ENCODE measurements at regions not wholly inside any gene's neighbourhood (a gene's known extent, or its start where the extent isn't known, plus 50 kb on each side); places are given as distances from the start of the nearest gene placed in this dataset.

DNA sequence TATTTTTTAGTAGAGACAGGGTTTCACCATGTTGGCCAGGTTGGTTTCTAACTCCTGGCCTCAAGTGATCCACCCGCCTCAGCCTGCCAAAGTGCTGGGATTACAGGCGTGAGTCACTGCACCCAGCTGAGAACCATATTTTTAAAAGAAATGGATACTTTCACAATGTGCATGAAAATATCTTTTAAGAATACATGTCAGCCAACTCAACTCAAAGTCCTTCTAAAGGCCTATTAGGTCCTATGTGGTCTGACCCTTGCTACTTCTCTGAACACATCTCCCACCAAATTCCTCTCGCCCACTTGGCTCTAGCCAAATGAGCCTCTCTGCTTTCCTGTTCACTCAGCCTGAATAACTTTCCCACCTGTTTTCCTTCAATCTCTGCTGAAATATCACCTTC lies 119.6 kb downstream of the MTX2 start:
- DNase-seq (ENCODE audit: extremely low read depth in 1 of 2, low read depth in 1 of 2) = no peak

DNA sequence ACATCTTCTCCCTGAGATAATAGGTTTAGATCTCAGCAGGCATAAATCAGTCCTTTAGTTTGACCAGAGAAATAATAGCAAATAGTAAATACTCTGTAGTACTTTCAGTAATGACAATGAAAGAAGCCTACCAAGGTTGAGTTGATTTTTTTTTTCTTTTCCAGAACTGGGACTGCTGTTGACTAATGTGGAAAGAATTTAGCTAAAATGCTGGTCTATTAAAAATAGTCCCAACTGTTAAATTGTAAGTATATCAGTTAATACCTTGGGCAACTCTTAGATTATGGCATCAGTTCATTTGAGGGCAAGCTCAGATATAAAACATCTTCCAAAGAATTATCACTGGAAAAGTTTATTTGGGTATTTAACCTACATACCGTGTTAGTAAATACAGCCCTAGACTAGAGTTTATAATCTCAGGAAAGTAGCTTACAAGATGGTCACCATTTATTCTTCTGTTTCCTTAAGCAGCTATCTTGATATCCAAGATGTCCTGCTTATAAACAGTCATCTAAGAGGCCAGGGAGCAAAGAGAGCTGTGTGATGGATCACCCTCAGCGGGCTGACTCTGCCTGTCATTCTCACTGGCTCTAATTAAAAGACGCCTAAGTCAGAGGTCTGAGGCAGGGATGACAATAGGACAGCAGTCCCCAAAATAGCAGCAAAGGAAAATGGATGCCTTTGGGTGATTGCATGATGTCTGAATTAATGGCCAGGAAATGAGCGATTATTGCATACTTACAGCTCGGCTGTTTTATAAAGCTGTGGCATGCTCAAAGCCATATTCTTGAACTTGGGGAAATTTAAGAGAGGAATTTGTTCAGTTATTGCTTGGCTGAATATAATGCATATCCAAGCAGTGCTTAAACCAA lies 121.3 kb downstream of the MTX2 start:
- no peak for DNase-seq (ENCODE audit: extremely low read depth in 1 of 2, low read depth in 1 of 2)

DNA sequence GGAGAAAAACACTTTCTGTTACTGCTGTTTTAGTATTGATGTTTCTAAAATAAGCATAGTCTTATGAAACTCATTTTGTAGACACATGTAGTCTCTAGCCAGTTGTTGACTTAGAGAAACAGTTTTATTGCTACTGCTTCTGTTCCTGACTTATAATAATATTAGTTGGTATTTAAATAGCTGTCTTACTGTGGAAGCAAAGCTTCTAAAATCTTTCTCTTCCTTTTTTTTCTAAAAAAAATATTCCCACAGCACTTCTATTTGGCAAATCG lies 121.8 kb downstream of the MTX2 start:
- DNase-seq (ENCODE audit: extremely low read depth in 1 of 2, low read depth in 1 of 2) = no peak

DNA sequence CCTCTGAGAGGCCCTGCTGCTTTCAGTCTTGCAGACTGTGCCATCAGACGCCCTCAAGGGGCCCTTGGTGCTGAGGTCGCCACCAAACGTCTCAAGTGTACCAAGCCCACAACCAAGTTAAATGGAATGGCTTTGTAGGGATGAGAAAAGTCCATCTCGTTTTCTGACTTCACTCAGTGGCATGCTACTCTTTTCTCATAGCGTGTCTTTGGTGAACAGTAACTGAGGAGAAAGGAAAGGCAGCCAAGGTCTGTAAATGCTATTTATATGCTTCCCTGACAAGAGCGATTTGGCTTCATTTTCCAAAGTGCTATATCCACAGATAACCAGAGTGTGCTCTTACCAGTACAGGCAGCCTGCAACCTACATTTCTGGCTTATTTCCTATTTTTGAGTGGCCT lies 123.0 kb downstream of the MTX2 start:
- DNase-seq (ENCODE audit: extremely low read depth in 1 of 2, low read depth in 1 of 2) = no peak

DNA sequence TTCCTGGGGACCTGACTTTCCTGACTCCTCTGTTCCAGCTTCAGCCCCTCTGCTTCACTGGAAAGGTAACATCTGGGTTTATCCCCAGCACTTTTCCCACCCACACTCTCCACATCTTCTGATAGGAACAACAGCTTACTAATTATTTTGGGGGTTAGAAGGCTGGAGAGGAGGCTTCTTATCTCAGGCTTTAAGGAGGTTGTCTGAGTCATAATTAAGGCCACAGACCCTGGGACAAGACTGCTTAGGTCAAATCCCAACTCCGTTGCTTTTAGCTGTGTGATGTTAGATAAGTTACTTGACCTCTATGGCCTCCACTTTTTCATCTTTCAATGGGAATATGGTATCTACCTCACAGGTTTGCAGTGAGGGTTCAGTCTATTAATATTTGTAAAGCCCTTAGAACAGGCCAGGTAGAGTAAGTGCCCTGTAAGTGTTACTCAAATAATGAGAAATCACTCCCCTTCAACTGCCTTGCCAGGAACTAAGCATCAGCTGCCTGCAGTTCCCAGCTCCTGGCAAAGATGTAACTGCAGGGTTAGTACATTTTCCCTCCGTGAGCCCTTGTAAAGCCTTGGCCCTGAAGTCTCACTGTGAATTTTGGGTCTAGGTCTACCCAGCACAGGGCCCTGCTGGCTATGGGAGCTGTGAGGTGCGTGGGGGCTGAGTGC lies 123.6 kb downstream of the MTX2 start:
- DNase-seq (ENCODE audit: extremely low read depth in 1 of 2, low read depth in 1 of 2) = no peak

DNA sequence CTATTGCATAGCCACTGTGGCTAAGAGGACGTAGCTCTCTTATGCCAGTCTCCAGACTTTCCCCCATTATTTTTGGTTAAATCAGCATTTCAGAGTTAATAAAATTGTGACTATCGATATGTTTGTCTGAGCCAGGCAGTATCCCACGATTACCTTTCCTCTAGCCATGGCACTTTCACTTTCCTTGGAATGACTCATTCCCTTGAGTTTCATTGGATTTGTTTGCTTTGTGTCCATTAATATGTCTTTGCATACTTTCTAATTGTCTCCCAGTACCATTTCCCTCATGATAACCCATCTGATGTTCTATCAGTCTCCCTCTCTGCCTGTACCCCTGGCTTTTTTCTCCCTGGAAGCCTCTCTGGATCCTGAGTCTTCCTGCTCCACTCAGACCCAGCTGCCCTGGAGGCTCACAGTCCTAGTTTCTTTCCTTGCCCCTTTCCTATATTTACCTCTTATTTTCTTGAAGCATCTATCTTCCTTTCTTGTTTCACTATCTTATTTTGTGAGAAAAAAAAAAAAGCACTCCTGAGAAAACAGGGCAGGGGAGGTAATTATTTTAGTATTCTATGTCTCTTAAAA lies 126.1 kb downstream of the MTX2 start:
- no peak for DNase-seq (ENCODE audit: extremely low read depth in 1 of 2, low read depth in 1 of 2)

DNA sequence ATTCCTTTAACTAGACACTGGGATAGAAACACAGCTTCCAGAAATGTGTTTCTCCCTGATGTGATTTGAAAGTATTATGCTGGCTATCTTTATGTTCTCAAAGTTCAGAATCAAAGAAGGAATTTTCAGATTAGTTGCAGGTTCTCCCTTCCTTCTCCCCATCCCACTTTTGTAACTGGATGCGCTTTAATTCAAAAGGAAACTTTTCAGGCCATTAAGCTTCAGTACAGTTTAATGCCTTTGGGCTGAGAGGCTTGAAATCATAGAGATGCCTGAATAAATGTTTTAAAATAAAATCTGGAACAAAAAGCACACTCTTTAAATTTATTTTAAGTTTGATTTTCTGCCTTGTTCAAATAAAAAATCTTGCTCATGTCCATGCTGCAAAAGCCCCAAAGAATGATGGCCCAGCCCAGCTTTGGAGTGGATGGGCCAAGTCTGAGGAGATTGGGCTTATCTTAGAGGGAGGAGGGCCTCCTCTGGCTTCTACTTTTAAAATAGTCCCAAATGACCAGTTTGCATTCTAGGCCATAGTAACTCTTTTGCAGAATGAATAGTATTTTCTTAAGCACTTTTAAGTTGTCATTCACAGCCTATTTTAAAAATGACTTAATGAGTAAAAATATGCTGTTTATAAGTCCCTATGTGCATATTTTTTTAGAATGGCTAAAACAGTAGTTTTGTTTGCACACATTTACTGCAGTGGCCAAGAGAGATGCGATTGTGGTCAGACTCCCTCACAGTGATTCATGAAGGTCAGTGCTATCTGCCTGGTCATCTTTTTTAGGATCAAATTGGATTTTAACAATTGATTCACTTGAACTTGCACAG lies 129.2 kb downstream of the MTX2 start:
- no peak for DNase-seq (ENCODE audit: extremely low read depth in 1 of 2, low read depth in 1 of 2)

DNA sequence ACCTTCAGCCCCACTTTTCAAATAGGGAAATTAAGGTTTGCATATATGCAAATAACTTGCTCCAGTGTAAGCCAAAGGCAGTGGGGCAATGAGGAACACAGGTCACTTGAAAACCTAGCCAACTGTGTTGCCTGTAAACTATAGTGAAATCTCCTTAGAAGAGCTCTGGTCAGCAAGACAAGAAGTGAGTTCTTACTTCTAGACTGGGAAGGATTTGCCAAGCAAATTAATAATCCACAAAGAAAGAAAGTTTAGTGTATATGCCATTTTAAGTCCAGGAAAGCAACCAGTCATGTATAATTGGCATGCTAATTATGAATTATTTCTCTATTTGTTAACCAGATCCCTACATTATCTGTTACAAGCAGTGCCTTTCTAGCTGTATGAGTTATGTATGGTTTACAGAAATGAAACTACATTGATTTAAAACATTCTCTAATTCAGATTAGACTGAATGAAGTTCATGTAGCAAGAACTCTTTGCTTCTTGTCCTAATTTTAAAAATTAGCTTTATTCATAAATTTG lies 129.9 kb downstream of the MTX2 start:
- no peak for DNase-seq (ENCODE audit: extremely low read depth in 1 of 2, low read depth in 1 of 2)

DNA sequence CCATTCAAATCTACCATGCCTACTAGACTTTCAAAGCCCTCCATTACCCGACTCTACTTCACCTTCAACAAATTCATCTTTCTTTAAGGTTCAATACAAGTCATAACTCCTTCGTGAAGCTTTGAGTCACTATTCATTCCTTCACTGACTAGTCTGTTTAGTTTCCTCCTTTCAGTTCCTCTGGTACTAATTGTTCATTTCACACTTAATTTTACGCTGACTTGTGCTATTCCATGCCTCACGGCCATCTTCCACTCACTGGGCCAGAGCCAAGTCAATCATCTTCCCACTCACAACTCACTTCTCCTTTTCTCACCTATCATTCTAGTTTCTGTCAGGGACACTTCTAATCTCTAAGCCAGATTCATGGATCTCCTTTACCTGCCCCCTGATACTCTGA lies 136.2 kb downstream of the MTX2 start:
- DNase-seq (ENCODE audit: extremely low read depth in 1 of 2, low read depth in 1 of 2) = no peak

DNA sequence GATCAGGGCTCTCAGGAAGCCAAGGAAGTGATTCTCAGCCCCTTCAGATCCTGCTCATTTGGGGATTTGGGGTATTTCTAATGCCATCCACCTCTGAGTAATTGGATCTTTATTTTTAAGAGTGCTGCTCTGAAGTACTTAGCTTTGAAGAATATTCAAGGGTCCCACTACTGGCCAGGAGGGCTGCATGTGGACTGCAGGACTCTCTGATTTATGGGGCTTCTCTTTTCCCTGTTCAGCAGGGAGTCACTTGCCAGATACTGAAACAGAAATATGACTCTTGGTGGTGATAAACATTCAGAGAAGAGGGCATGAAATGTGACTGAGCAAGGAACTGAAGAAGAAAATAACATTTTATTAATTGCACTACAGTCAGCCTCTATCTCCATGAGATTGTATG lies 138.5 kb downstream of the MTX2 start:
- DNase-seq (ENCODE audit: extremely low read depth in 1 of 2, low read depth in 1 of 2) = no peak

DNA sequence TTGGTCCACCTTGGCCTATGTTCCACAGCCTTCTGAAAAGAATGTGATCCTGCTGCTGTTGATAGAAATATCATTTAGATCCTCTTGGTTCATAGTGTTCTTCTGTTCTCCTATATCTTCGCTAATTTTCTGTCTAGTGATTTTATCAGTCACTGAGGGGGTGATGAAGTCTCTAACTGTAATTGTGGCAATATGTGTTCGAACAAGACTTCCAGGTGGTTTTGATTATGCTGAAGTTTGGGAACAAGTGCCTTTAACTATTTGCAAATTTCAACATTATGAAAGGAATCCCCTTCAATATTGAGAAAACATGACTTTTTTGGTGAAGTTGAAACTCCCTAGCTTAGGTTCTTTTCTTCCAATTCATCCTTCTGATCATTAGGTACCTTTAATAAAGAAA lies 140.4 kb downstream of the MTX2 start:
- no peak for DNase-seq (ENCODE audit: extremely low read depth in 1 of 2, low read depth in 1 of 2)

DNA sequence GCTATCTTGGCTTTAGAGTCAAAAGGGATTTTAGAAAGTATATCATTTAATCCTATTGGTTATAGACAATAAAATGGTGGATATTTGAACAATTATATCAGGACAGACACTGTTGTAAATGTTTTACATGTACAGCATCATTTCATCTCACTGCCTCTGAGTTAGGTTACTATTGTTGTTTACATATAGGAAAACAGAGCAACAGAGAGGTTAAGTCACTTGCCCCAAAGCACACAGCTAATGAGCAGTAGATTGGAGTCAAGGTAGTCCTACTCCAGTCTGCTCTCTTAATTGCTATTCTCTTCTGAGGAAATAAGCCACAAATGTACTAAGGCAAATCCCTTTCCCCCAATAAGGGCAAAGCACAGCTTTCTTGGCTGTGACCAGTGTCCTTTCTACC lies 142.9 kb downstream of the MTX2 start:
- DNase-seq (ENCODE audit: extremely low read depth in 1 of 2, low read depth in 1 of 2) = no peak

DNA sequence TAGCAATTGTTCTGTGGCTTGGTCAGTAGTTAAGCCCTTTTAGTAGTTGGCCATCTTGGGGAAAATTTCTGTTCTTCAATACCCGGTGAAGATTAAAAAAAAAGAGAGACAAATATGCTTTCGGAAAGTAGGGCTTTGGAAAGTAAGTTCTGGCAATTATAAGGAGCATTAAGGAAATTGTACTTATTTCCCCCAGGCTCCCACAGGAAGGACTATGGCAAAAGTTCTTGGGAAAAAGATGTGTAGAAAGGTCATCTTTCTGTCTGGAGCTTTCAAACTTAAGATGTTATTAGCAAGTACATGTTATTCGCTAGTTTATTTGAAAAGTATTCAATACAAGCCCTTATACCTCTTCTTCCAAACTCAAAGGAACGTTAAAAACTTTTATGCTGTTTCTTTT lies 144.5 kb downstream of the MTX2 start:
- DNase-seq (ENCODE audit: extremely low read depth in 1 of 2, low read depth in 1 of 2) = no peak

DNA sequence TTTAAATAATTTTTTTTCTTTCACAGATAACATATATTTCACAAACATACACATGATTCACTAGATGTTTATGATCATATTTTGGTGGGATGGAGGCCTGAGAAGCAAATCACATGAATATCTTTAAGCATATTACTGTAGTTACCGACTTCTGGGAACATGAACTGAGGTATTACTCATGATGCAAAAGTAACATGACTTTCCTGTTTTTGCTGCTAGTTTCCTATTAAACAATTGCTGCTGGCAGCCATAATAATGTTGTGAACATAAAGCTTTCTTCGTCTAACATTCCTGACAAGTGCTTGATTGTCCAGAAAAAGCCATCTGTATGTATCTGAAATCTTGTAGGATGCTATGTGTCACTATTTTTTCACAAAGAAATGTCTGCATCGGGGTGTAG lies 145.4 kb downstream of the MTX2 start:
- no peak for DNase-seq (ENCODE audit: extremely low read depth in 1 of 2, low read depth in 1 of 2)

DNA sequence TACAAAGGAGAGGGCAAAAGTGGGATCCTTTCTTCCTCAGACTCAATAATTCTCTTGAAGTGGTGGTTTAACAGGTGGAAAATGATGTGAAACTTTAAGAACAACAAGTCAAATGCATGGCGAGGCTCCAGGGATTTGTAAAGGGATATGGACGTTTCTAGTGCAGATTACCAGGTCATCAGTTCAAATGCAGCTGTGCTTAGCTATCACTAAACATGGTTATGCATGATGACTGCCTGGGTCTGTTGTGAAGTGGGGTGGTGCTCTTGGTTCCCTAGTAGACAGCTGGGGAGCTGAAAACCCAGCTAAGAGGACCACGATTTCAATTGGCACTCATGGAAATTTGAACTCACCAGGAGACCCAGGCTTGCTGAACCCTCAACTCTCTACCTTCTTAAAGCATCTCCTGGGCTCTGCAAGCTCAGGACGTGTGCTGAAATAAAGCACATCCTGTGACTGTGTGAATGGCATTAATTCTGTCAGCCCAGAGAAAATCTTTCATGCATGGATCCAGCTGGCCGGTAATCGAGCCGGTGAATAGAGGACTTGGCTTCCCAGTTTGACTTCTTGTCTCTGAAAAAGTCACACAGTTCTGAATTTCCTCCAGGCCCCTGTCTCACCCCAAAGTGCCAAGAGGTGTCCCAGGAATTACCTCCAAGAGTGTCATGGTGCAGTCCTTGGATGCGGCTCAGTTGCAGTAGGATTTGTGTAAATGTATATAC lies 146.1 kb downstream of the MTX2 start:
- no peak for DNase-seq (ENCODE audit: extremely low read depth in 1 of 2, low read depth in 1 of 2)

DNA sequence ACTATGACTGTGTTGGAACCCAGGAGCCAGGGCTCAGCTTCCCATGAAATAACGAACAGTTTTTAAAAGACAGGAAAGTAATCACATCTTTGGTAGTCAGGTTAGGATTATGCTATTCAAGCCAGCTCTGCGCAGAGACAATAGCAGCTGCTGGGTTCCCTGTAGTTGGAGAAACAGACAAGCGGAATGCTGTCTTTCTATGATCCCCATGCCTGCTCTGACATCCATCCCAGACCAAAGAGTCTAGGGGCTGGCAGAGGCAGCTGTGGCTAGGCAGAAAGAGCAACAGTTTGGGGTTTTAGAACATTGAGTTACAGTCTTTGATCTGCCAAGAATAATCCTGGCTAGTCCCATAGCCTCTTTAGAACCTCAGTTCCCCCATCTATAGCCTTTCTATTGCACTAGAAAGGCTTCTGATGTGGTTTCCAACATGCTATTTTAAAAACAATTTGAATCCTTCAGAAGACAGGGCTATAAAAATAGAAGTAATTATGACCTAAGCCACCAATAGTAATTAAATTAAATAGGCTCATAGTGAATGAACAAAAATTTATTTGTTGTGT lies 146.8 kb downstream of the MTX2 start:
- DNase-seq (ENCODE audit: extremely low read depth in 1 of 2, low read depth in 1 of 2) = no peak

DNA sequence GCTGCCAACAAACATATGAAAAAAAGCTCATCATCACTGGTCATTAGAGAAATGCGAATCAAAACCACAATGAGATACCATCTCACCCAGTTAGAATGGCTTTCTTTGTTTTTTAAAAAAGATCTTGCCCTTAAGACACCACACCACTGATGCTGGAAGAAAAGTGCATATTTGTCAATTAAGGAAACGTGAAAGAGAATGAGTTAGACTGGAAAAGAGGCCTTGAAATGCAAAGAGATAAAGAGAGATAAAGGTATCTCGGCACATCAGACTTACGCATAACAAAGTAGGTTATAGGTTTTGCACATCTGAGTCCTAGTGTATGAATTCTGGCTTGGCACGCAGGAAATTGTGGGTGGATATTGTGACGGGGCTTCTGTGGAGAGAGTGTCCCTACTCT lies 149.5 kb downstream of the MTX2 start:
- DNase-seq (ENCODE audit: extremely low read depth in 1 of 2, low read depth in 1 of 2) = no peak

DNA sequence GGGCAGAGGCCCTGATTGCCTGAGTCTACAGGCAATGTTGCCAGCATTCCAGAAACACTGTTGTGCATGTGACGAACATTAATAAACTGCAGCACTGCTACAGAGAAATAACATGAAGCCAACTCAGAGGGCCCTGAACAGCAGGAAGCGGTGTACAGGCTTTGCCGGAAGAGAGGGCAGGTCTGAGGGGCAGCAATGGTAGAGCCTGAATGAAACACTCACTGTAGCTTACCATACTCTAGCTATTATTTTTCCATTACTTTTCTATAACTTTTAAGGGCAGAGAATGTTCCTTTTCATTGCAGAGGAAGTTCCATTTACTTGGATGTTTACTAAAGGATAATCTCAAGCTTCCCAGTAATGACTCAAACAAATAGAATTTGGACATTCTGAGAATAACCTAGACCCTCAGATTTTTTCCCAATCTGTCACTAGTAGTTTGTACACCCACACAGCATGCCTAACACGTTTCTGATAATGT lies 150.4 kb downstream of the MTX2 start:
- DNase-seq (ENCODE audit: extremely low read depth in 1 of 2, low read depth in 1 of 2) = no peak

DNA sequence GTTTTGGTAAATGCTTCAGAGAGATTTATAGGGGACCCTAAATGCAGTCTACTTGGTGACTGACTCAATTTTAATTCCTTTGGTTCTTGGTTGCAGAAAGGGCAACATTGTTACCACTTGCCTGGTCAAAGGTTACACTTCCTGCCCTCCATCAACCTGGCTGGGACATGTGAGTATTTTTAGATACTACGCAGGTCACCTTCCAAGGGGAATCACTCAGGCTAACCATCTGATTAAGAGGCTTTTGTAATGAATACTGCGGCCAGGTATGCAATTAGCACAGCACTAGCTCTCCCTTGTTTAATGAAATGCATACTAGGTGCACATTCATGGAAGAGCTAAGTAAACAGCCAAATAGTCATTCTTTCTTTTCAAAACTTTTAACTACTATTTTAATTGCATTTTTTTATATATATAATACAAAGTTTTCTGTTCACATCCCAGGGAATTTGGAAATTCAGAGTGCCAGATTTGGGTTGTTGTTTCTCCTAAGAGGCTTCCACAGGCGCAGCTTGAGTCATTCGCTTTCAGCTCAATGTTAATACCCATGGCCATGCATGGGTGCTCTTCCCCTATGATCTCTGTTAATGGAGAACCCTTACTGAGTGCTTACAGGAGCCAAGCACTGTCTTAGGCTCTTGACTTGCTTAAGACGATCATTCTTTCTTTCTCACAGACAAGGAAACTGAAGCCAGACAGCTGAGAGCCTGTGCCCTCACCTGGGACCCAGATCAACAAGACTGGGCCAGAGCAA lies 152.2 kb downstream of the MTX2 start:
- DNase-seq (ENCODE audit: extremely low read depth in 1 of 2, low read depth in 1 of 2) = no peak

Data from stimulated activated CD8-positive, alpha-beta memory T cell treated with anti-CD3 and anti-CD28 coated beads, Interleukin-7, amount 100 ng/mL, for 48 hours (primary cell).